GM13976 (cell line): ENCODE measurements at regions not wholly inside any gene's neighbourhood (a gene's known extent, or its start where the extent isn't known, plus 50 kb on each side); places are given as distances from the start of the nearest gene placed in this dataset.

Source experiments
- DNase-seq: peaks from one replicate; pipeline ENCODE4 v3.0.0; 2012; ENCODE audit warnings: low spot score
- CTCF ChIP-seq: IDR thresholded peaks from 2 replicates; pipeline ENCODE4 v1.5.1; 2012; ENCODE audit warnings: borderline replicate concordance, mild to moderate bottlenecking; ENCODE audit not compliant: insufficient read depth; ENCODE audit errors: extremely low read depth, missing control alignments, control extremely low read depth
- in situ Hi-C: fragments of 300-500 bp; cut with MboI; formaldehyde crosslinking; loops from one replicate; pipeline ENCODE4 v1.12.0; 2022; ENCODE audit warnings: low sequenced_read_pairs, mixed read lengths, inconsistent platforms; ENCODE audit not compliant: unreplicated experiment

GRCh38 chr9:117974108-117974507, 269.9 kb downstream of the TLR4 start:
- TF ChIP-seq CTCF: no peak
- DNase-seq: no peak
- in situ Hi-C loops: no loop called here

- TF ChIP-seq CTCF: no peak
- no peak for DNase-seq
- in situ Hi-C loops: no loop called here
These were observed 275.7 kb downstream of the TLR4 start for GRCh38 chr9:117979914-117980313.

- in situ Hi-C loops: no loop called here
- no peak for TF ChIP-seq CTCF
- DNase-seq: no peak
These were observed 283.7 kb downstream of the TLR4 start for GRCh38 chr9:117987945-117988344.

- TF ChIP-seq CTCF: no peak
- in situ Hi-C loops: no loop called here
- no peak for DNase-seq
These were observed 287.8 kb downstream of the TLR4 start for GRCh38 chr9:117992006-117992405.

GRCh38 chr9:118000581-118000980, 296.4 kb downstream of the TLR4 start:
- no peak for DNase-seq
- no peak for TF ChIP-seq CTCF
- in situ Hi-C loops: no loop called here

GRCh38 chr9:118003240-118003639, 299.0 kb downstream of the TLR4 start:
- no peak for DNase-seq
- in situ Hi-C loops: no loop called here
- no peak for TF ChIP-seq CTCF

- in situ Hi-C loops: no loop called here
- TF ChIP-seq CTCF: no peak
- no peak for DNase-seq
These were observed 304.0 kb downstream of the TLR4 start for GRCh38 chr9:118008246-118008645.
